NCI-H82 treated with DMSO at 0.1 percent for 48 hours (cell line): ENCODE measurements at regions not wholly inside any gene's neighbourhood (a gene's known extent, or its start where the extent isn't known, plus 50 kb on each side); places are given as distances from the start of the nearest gene placed in this dataset.

Experiments used
- DNase-seq: peaks from one replicate; lab custom pipeline; 2025; ENCODE audit not compliant: unreplicated experiment; lab: John Stamatoyannopoulos, UW

DNA sequence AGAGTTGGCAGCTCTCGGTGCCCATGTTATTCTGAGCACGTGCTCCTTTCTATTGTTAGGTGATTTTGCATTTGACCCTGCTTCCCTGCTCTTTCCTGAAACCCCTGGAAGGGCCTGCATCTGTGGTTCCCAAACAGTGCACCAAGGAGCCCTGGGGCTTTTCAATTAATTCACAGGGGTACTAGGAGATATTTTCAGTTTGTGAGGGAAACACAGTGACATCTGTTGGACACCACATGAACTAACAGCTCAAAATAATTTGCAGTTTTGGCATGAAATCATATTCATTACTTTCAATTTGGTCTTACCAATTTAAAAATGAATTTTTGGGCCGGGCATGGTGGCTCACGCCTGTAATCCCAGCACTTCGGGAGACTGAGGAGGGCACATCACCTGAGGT, 156.6 kb downstream of the GATB start:
- DNase-seq: no peak

DNA sequence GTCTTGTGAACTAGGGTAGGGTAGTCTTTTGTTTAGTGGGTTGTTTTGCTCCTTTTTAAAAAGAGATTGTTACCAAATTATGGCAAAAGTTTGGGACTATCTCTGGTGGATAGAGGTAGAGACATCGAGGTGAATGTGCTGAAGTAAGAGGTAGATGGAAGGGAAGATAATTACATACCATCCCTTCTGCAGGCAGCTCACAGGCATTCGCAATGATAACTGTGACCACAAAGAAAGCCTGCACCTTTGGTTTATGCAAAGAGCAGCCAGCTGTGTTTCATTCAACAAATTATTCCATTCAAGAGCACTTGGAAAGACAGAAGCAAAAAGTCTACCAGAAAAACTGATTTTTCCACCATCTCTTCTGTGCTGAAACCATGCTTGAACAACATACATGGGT, 155.6 kb downstream of the GATB start:
- no peak for DNase-seq

DNA sequence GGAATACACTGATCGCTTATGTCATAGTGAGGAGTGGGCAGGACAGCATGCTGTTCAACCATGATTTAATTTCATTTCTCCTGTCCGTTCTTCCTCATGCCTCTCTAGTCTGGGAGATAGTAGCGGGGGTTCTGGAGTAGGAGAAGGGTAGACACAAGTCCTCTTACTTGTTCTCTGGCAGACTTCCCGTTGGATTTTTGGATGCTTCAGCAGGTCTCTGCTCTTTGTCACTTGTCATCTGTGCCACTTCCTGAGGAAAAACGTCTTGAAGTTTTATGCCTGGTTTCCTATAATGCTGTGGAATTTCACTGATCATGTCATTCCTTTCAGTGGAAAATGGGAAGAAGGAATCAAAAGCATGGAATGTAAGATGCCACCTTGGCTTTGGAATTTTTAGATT, 154.7 kb downstream of the GATB start:
- DNase-seq: no peak

DNA sequence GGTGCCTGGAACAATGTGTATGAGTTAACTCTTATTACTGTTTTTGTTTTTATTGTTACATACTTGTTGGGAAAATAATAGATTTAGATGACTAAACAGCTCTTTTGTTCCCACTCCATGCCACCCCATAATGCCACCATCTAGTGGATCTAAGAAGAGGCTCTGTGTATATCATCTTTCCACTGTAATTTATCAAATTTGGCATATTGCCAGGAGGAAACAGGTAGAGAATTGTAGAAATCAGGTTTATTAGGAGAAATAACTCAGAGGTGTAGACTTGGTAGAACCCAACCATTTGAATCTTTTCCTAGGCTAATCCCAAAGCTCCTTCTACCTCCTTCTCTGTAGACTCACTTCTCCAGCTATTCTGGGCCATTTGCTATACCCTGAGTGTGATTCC, 150.6 kb downstream of the GATB start:
- DNase-seq: no peak

DNA sequence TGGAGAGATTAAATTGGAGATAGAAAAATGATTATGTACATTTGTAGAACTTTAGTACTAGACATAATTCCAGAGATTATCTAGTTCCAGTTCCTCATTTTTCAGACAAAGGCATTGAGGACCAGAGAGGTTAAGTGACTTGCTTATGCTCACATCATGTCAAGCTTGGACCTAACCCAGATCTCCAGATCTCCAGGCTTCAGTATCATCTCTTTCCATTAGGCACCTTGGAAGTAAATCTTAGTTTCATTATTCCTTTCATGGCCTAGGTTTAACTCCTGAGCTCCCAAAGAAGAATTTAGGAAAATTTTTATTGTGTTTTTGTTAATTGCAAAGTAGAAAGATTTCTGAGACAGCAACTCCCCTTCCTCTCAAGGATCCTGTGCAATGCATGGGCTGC, 148.8 kb downstream of the GATB start:
- DNase-seq: no peak

DNA sequence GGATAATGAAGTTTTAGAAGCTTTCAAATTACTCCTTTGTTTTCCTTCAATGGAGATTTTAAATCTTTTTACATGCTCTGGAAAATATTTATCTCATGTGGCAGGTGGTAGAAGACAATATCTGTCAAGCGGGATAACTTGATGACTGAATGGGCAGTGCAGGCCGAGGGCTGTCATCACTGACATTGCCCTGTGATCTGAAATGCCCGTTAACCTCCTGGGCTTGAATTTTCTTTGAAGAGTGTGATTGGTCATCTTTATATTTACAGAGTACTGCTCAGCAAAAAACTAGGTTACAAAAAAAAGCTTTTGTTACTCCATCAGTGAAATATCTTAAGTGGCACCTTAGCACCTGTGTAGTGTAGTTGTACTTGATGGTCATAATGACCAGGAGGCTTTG, 147.5 kb downstream of the GATB start:
- DNase-seq: no peak

DNA sequence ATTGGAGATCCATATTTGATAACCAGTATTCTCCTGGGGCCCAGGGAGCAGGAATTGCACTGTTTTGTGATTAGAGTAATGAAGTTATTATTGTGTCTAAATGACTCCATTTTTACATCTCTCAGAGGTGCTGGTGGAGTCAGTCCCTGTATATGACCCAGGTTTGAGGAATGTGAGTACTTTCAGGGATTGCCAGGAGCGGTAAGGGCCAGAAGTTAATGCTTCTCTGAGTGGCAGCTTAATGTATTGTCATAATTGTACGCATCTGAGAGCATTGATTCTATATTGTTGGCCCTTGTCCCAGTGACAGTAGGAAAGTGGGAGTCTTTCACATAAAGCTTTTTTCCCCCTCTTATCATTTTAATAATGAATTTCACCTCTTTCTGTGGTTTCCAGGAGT, 146.2 kb downstream of the GATB start:
- no peak for DNase-seq

DNA sequence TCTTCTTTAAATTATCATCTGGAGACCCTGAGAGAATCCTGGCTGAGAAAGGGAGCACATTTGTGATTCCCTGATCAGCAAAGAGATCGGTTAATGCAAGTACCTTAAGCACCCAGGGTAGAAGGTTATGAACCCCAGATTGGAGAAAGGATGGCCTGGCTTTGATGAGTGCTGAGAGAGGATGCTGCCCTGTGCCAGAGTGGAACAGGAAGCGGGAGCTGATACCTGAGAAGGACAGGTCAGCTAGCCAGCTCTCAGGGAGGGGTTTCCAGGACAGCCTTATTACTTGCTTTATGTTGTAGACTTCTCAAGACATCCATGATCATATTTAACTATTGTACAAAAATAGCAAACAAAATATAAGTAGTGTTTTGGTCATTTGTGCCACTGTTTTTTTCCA, 141.9 kb downstream of the GATB start:
- DNase-seq: no peak

DNA sequence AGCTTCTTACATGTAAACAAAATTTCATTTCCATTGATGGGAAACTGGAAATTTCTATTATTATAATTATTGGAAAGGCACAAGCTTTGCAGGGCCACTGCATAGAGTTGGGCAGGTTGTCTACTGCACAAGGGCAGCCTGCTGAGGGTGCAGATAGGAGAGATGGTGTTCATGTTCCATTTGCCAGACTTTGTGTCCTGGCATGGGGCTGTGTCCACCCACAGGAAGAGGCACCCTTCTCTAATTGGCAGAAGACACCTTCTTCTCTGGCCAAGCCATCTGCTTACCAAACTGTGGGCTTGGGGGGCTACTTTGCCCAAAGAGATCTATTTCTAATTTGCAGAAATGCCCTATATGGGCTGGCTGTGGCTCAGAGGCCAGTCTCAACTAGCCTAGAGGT, 140.7 kb downstream of the GATB start:
- DNase-seq: no peak
